WERI-Rb-1 (cell line): ENCODE measurements at regions not wholly inside any gene's neighbourhood (a gene's known extent, or its start where the extent isn't known, plus 50 kb on each side); places are given as distances from the start of the nearest gene placed in this dataset.

Experiments
- DNase-seq: peaks from one replicate; pipeline ENCODE4 v3.0.0-alpha.2; 2020
- H3K27ac ChIP-seq: fragments of 250-450 bp; sonication (Bioruptor Pico); 2 replicates; pipeline ENCODE4 v1.5.1; 2020; ENCODE audit warnings: mild to moderate bottlenecking, moderate library complexity
- H3K27me3 ChIP-seq: fragments of 250-450 bp; sonication (Bioruptor Pico); 2 replicates; pipeline ENCODE4 v1.5.1; 2021; ENCODE audit warnings: mild to moderate bottlenecking, low read depth, moderate library complexity; ENCODE audit not compliant: insufficient read depth, severe bottlenecking
- H3K36me3 ChIP-seq: fragments of 250-450 bp; sonication (Bioruptor Pico); 2 replicates; pipeline ENCODE4 v1.5.1; 2020; ENCODE audit warnings: mild to moderate bottlenecking, moderate library complexity
- H3K4me3 ChIP-seq: 2 replicates; pipeline ENCODE4 v1.5.1; 2011; ENCODE audit warnings: low read depth, mild to moderate bottlenecking, control low read depth, low read length
- H3K9me3 ChIP-seq: fragments of 250-450 bp; sonication (Bioruptor Pico); 2 replicates; pipeline ENCODE4 v1.5.1; 2021; ENCODE audit warnings: mild to moderate bottlenecking, moderate library complexity; ENCODE audit not compliant: severe bottlenecking
- TF ChIP-seq, protein P1 (sequence below): IDR thresholded peaks from 2 replicates; pipeline ENCODE4 v1.5.1; 2011; ENCODE audit warnings: low read depth, mild to moderate bottlenecking, control low read depth, inconsistent platforms, low read length

DNA sequence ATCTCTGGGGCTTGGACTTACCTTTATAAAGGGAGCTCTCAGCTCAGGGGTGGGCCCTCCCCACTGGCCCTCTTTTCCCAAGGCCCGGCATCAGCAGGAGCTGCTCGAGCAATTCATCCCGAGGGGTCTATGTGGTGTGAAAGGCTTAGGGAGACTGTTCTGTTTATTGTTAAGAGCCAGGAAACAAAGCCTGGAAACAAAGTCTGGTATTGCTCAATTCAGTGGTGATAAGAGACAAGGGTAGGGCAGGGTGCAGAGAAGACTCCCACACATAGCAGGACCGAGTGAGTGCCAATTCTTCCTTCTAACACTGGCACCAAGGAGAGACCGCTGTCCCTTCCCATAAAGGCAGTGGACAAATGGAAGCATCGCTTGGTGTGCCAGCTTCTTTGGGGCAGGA is 750.7 kb downstream of the KCNJ18 start:
- no peak overlapping the region for H3K27ac ChIP-seq
- peaks cover 10% of the 10 kb centered on the region for H3K27me3 ChIP-seq
- no peaks in the 10 kb centered on the region for H3K36me3 ChIP-seq
- no peaks in the 10 kb centered on the region for H3K9me3 ChIP-seq
- DNase-seq: no peak
- no peak overlapping the region for H3K4me3 ChIP-seq
- TF ChIP-seq, protein P1, sequence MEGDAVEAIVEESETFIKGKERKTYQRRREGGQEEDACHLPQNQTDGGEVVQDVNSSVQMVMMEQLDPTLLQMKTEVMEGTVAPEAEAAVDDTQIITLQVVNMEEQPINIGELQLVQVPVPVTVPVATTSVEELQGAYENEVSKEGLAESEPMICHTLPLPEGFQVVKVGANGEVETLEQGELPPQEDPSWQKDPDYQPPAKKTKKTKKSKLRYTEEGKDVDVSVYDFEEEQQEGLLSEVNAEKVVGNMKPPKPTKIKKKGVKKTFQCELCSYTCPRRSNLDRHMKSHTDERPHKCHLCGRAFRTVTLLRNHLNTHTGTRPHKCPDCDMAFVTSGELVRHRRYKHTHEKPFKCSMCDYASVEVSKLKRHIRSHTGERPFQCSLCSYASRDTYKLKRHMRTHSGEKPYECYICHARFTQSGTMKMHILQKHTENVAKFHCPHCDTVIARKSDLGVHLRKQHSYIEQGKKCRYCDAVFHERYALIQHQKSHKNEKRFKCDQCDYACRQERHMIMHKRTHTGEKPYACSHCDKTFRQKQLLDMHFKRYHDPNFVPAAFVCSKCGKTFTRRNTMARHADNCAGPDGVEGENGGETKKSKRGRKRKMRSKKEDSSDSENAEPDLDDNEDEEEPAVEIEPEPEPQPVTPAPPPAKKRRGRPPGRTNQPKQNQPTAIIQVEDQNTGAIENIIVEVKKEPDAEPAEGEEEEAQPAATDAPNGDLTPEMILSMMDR: no peak

DNA sequence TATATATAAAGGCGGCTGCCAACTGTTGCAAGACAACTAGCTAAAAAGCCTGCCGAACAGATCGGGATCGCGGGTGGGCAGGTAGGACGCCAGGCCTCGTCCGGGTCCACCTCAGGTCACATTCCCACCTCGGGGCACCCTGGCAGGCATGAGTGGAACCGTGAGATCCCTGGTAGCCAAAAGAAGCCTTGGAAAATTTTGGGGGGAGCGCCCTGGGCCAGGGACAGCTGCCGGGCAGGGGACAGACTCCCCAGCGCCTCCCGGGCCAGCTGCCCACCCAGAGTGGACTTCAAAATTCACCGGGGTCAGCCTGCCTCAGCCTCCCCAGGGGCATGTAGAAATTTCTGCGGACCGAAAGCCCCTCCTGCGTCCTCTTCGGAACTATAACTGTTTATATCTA is 760.9 kb downstream of the KCNJ18 start:
- Histone ChIP-seq H3K9me3 (no peaks in the 10 kb centered on the region), H3K27me3 (peaks cover 11% of the 10 kb centered on the region), H3K4me3 (no peak overlapping the region)

DNA sequence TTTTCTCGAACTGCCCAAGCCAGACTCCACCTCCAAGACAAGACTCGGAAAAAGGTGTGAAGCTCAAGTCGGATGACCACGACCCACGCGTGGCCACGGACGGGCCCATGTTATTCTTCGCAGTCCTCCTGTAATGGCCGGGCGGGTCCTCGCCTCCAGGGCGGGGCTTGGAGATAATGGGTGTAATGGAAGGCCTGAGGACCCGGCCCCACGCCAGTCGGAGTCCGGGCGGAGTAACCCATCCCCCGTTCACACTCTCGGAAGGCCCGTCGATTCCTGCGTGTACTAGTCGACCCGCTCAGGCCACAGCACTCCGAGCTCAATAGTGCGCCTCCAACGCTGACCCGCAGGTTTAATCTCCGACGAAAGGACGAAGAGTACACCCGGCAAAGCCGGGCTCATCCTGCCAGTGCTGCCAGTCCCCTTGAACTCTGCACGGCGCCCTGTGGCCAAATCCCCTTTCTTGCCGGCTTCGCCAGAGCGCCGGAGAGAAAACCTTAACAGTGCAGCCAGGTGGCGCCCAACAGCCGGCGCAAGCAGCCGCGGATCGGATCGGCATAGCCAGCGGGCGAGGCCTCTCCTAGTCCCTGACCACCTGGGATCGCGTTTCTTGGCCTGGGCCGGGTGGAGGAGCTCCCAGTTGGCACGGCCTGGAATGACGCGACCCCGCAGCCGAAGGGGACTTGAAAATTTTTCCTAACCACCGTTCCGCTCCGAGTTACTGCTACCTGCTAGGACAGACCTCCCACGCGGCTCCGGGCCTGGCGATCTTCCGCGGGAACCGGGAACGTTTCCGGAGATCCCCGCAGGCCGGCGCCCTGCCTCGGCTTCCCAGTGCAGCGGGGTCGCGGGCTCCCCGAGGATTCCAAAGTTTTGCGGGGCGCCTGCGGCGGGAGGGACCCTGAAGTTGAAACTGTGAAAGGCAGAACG is 762.0 kb downstream of the KCNJ18 start:
- no peak for DNase-seq
- H3K4me3 ChIP-seq: no peak overlapping the region
- TF ChIP-seq, protein P1: no peak
- no peaks in the 10 kb centered on the region for H3K9me3 ChIP-seq
- no peak overlapping the region for H3K27ac ChIP-seq
- H3K27me3 ChIP-seq: peaks cover 11% of the 10 kb centered on the region
- no peaks in the 10 kb centered on the region for H3K36me3 ChIP-seq

More for the DNA sequence above, 760.9 kb downstream of the KCNJ18 start:
- Histone ChIP-seq H3K27ac (no peak overlapping the region), H3K36me3 (no peaks in the 10 kb centered on the region)
- DNase-seq: no peak
- TF ChIP-seq, protein P1: no peak

DNA sequence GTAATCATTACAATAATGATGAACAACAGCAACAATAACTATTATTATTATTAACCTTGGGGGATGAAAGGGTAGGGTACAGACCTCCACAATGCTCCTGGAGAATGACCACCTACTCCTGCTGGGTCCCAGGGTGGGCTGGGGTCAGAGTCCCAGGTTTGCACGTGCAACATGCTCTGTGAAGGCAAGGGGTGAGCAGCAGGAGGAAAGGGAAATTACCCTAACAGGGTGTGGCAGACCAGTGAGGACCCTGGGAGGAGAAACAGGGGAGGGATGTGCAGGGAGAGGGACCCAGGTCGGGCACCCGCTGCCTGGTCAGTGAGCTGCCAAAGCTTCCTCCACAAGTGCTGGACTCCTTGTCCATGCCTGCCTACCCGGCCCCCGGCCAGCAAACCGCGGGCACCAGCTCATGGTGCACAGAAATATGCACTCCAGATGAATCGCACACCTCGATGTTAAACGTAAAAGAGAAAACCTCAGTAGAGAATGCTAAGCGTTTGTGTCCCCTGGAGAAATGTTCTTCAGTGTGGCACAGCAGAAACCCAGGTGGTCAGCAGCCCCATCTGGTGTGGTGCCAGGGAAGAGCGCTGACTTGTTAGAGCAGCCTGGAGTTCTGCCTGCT is 767.1 kb downstream of the KCNJ18 start:
- Histone ChIP-seq H3K27ac (no peak overlapping the region), H3K4me3 (no peak overlapping the region), H3K27me3 (peaks cover 18% of the 10 kb centered on the region), H3K9me3 (no peaks in the 10 kb centered on the region), H3K36me3 (no peaks in the 10 kb centered on the region)
- no peak for DNase-seq
- TF ChIP-seq, protein P1: no peak

DNA sequence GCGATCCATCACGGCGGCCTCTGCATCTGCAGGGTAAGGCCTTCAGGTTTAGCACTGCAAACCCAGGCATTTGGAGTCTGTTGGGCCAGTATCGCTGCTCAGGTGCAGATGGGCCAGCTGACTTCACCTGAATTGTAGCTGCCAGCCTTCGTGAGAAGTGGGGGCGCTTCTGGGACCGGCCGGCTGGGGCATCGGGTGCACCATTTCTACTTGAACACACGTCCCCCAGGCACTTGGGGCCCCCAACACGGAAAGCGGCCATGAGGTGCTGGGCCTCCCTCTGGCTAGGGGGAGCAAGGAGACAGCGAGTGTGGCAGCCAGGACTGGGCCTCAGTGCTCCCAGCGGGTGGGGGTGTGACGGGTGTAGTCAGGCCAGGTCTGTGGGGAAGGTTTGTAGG is 767.6 kb downstream of the KCNJ18 start:
- H3K27me3 ChIP-seq: peaks cover 18% of the 10 kb centered on the region
- H3K9me3 ChIP-seq: no peaks in the 10 kb centered on the region
- DNase-seq: no peak
- H3K4me3 ChIP-seq: no peak overlapping the region
- TF ChIP-seq, protein P1: no peak
- no peak overlapping the region for H3K27ac ChIP-seq
- no peaks in the 10 kb centered on the region for H3K36me3 ChIP-seq
